ENCODE measurements at regions not wholly inside any gene's neighbourhood (a gene's known extent, or its start where the extent isn't known, plus 50 kb on each side); places are given as distances from the start of the nearest gene placed in this dataset.

DNA sequence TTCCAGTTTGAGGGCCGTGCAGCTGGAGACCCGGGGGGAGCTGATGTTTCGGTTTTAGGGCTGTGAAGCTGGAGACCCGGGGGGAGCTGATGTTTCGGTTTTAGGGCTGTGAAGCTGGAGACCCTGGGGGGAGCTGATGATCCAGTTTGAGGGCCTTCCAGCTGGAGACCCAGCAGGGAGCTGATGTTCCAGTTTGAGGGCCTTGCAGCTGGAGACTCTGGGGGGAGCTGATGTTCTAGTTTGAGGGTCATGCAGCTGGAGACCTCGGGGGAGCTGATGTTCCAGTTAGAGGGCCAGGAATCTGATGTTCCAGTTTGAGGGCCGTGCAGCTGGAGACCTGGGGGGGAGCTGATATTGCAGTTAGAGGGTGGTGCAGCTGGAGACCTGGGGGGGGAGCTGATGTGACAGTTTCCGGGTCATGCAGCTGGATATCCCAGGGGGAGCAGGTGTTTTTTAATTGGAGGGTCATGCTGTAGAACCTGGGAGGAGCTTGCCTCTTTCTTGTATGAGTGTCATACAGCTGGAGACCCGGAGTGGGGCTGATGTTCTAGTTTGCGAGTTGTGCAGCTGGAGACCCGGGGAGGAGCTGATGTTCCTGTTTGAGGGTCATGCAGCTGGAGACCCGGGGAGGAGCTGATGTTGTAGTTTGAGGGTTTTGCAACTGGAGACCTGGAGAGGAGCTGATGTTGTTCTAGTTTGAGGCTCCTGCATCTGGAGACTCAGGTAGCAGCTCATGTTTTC is 153.2 kb downstream of the RTP5 start:
- TF ChIP-seq ZFX (IDR thresholded peaks at IDR 0.05): no peak
- TF ChIP-seq, protein P1, sequence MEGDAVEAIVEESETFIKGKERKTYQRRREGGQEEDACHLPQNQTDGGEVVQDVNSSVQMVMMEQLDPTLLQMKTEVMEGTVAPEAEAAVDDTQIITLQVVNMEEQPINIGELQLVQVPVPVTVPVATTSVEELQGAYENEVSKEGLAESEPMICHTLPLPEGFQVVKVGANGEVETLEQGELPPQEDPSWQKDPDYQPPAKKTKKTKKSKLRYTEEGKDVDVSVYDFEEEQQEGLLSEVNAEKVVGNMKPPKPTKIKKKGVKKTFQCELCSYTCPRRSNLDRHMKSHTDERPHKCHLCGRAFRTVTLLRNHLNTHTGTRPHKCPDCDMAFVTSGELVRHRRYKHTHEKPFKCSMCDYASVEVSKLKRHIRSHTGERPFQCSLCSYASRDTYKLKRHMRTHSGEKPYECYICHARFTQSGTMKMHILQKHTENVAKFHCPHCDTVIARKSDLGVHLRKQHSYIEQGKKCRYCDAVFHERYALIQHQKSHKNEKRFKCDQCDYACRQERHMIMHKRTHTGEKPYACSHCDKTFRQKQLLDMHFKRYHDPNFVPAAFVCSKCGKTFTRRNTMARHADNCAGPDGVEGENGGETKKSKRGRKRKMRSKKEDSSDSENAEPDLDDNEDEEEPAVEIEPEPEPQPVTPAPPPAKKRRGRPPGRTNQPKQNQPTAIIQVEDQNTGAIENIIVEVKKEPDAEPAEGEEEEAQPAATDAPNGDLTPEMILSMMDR (conservative IDR thresholded peaks at IDR 0.05): no peak
- H3K27ac ChIP-seq: no peak overlapping the region

DNA sequence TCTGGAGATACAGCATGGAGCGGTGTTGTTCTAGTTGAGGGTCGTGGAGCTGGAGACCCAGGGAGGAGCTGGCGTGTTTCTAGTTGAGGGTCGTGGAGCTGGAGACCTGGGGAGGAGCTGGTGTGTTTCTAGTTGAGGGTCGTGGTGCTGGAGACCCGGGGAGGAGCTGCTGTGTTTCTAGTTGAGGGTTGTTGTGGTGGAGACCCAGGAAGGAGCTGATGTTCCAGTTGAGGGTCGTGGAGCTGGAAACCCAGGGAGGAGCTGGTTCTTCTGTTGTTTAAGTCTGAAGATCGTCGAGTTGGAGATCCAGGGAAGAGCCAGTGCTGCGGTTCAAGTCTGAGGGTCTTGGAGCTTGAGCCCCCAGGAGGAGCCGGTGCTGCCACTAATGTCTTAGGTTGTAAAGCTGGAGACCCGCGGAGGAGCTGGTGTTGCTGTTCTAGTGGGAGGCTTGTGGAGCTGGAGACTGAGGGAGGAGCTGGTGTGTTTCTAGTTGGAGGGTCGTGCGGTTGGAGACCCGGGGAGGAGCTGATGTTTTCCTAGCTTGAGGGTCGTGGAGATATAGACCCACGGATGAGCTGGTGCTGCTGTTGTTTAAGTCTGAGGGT is 155.3 kb downstream of the RTP5 start:
- no peak overlapping the region for H3K27ac ChIP-seq
- TF ChIP-seq, protein P1 (conservative IDR thresholded peaks at IDR 0.05): no peak
- TF ChIP-seq ZFX (IDR thresholded peaks at IDR 0.05): no peak

DNA sequence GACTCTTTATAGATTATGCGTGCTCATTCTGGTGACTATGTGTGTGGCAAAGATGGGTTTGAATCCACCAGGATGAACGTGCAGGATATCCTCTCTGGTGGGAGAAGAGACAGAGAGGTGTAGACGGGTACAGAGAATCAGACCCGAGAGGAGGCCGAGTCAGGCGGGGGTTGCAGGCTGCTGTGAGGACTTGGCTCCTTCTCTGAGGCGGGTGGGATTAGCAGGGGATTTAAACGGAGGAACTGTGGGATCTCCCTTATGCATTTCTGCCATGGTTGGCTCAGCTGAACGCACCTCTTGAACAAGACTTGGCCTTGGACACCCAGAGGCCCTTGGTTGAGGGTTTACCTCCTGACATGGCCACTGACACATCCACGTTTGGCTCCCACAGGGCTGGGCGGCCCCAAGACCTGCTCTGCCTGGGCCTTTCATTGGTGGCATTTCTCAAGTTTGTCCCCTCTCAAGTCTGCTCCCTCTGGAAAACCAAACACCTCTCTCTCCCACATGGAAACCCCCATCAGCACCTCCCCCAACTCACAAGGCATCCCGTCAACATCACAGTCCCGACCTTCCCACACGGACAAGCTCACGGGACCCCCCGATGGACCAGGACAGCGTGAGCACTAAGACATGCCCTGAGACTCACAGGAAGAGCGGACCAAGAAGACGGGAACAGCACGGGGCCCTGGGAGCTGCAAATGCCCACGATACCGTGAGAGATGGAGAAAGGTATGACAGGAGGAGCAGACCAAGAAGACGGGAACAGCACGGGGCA is 158.3 kb downstream of the RTP5 start:
- no peak overlapping the region for H3K27ac ChIP-seq
- no peak for TF ChIP-seq ZFX (IDR thresholded peaks at IDR 0.05)
- TF ChIP-seq, protein P1 (conservative IDR thresholded peaks at IDR 0.05): no peak

DNA sequence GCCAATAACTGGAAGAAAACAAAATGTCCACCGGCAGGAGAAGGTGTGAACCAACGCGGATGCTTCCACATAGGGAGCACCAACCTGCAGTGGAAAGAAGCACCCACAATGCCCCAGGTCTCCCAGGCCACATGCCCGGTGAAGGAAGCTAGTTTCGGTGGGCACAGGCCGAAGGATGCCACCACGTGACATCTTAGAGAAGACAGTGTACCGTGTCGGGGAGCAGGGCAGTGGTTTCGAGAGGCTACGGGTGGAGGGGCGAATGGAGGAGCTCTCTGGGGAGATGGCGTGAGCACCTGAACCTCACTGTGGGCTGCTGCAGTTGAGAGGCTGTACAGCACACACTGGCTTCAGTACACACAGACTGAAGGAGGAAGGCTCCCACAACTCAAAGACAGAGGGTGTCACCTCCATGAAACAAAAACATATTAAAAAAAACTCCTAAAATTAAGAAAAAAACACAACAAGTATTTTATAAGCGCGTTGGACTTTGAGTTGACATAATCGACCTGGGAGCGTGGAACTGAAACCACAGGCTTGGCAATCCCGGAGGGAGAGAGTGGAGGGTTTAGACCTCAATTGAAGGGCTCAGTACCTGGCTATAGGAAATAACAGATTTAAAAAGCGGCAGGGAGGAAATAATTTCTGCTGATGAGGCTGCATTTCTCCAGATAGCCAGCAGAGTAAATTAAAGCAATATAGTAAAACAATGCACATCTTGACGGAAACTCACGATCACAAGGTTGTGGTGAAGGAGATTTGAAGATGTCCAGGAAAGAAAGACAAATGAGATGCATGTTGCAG is 160.1 kb downstream of the RTP5 start:
- TF ChIP-seq ZFX (IDR thresholded peaks at IDR 0.05): no peak
- TF ChIP-seq, protein P1 (conservative IDR thresholded peaks at IDR 0.05): no peak; the same call in 1 of the 2 replicates
- no peak overlapping the region for H3K27ac ChIP-seq

DNA sequence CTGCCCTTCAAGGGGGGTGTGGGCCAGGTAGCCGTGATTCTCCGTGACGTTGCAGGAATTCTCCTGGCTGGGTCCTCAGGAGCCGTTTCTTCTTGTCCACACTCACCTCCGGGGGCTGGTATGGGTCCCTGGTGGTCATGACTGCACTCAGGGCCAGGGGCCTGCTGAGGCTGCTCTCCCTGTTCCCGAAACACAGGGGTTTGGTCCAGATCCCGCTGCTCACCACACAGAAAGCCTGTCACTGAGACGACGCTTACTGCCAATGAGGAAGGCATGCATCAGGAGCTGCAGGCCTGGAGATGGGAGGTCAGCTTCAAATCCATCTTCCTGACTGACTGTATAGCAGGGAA is 160.7 kb downstream of the RTP5 start:
- no peak overlapping the region for H3K27ac ChIP-seq
- TF ChIP-seq, protein P1 (conservative IDR thresholded peaks at IDR 0.05): no peak
- TF ChIP-seq ZFX (IDR thresholded peaks at IDR 0.05): no peak

DNA sequence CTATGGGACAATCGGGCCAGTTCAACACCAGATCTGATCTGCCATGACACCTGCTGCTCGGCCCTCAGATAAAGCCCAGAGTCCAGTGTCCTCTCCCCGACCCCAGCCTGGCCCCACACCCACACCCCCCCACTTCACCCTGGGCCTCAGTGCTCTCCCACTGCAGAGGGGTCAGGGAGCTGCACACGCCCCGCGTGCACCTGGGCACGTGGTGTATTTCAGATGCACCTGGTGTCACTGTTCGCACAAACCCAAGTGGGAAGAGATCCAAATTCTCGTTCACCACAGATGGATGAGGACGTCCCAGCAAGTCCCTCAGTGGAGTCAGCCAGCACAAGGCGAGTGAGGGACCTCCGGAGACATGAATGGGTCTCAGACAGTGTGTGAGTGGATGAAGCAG is 161.3 kb downstream of the RTP5 start:
- TF ChIP-seq ZFX (IDR thresholded peaks at IDR 0.05): no peak
- TF ChIP-seq, protein P1 (conservative IDR thresholded peaks at IDR 0.05): no peak

More for the DNA sequence above, 161.3 kb downstream of the RTP5 start:
- H3K27ac ChIP-seq: no peak overlapping the region
